GM12878 (cell line): ENCODE measurements at regions not wholly inside any gene's neighbourhood (a gene's known extent, or its start where the extent isn't known, plus 50 kb on each side); places are given as distances from the start of the nearest gene placed in this dataset.

ENCODE experiments used
- ATAC-seq: fragments of 200-7000 bp; cut with Tn5 transposase; 3 replicates; pipeline ENCODE4 v1.9.1; 2020; ENCODE audit warnings: mild to moderate bottlenecking, moderate library complexity
- BruUV-seq: library from RNA; stranded (reverse); fragments of 400-500 nt; replicated peaks from 2 replicates; lab custom pipeline; 2021; lab: Mats Ljungman, UMichigan
- CTCF ChIA-PET: fragments of 300-600 bp; sonication (Branson Sonifier 250); formaldehyde crosslinking; extraction: SDS; loops from one replicate; lab custom pipeline; 2021; ENCODE audit warnings: inconsistent platforms; lab: Yijun Ruan, JAX
- POLR2A ChIA-PET: fragments of 350-600 bp; formaldehyde crosslinking; extraction: SDS; loops from one replicate; lab custom pipeline; 2021; ENCODE audit warnings: inconsistent platforms; lab: Charles Lee
- RAD21 ChIA-PET: fragments of 300-600 bp; sonication (Branson Sonifier 250); formaldehyde crosslinking; loops from one replicate; lab custom pipeline; 2023; ENCODE audit warnings: antibody characterized with exemption; ENCODE audit not compliant: unreplicated experiment; lab: Charles Lee
- SMC1A ChIA-PET: fragments of 300-600 bp; sonication (Branson Sonifier 250); formaldehyde crosslinking; loops from one replicate; lab custom pipeline; 2023; ENCODE audit not compliant: unreplicated experiment, uncharacterized antibody; lab: Charles Lee
- DNase-seq: peaks from one replicate; pipeline ENCODE4 v3.0.0-alpha.2; 2011; ENCODE audit warnings: low read depth, low spot score
- FAIRE-seq: peaks from 3 replicates; lab custom pipeline; 2011; peaks lifted over from hg19 to GRCh38; lab: Jason Lieb, UNC
- H2AFZ ChIP-seq: 2 replicates; pipeline ENCODE4 v1.6.0; 2011; ENCODE audit warnings: low read depth, low read length, control low read depth; ENCODE audit not compliant: control insufficient read depth
- H3K27ac ChIP-seq: 2 replicates; pipeline ENCODE4 v1.5.1; 2011; ENCODE audit warnings: control low read depth; ENCODE audit not compliant: control insufficient read depth, insufficient read depth
- H3K27me3 ChIP-seq, 2 experiments: replicated peaks in 1 of 2; 2 replicates each; pipeline versions ENCODE4 v1.6.0 to v1.6.1; 2011; ENCODE audit warnings: low read length in 1 of 2; ENCODE audit not compliant: control insufficient read depth in 2 of 2, insufficient read depth in 2 of 2
- H3K36me3 ChIP-seq, 2 experiments: 2 replicates each; pipeline ENCODE4 v1.5.1; 2011; ENCODE audit warnings: low read length in 1 of 2; ENCODE audit not compliant: control insufficient read depth in 2 of 2, insufficient read depth in 2 of 2
- H3K4me1 ChIP-seq: 2 replicates; pipeline ENCODE4 v1.6.1; 2011; ENCODE audit warnings: mild to moderate bottlenecking, low read length, moderate library complexity, mixed read lengths; ENCODE audit not compliant: control insufficient read depth, insufficient read depth
- H3K4me2 ChIP-seq: 2 replicates; pipeline ENCODE4 v1.6.0; 2011; ENCODE audit warnings: control low read depth; ENCODE audit not compliant: control insufficient read depth, insufficient read depth
- H3K4me3 ChIP-seq: fragments of 200-600 bp; sonication (generic); 2 replicates; pipeline ENCODE4 v1.5.1; 2016
- H3K79me2 ChIP-seq: 2 replicates; pipeline ENCODE4 v1.6.0; 2011; ENCODE audit warnings: low read length; ENCODE audit not compliant: control insufficient read depth, insufficient read depth
- H3K9ac ChIP-seq: 2 replicates; pipeline ENCODE4 v1.8.0; 2011; ENCODE audit warnings: low read length, control low read depth, mixed read lengths; ENCODE audit not compliant: control insufficient read depth, insufficient read depth
- H3K9me3 ChIP-seq: replicated peaks from 3 replicates; pipeline ENCODE4 v1.5.1; 2011; ENCODE audit warnings: mild to moderate bottlenecking, low read length; ENCODE audit not compliant: control insufficient read depth, insufficient read depth
- H4K20me1 ChIP-seq: 2 replicates; pipeline ENCODE4 v1.6.0; 2011; ENCODE audit not compliant: control insufficient read depth, insufficient read depth
- CEBPZ ChIP-seq: fragments of 150-350 bp; IDR thresholded peaks from 2 replicates; pipeline ENCODE4 v1.6.1; 2016; ENCODE audit warnings: low read depth, low read length
- CHD2 ChIP-seq: IDR thresholded peaks from 2 replicates; pipeline ENCODE4 v1.6.1; 2011; ENCODE audit warnings: low read depth, low read length, improper control_type of control experiment, borderline replicate concordance
- KAT2A ChIP-seq: conservative IDR thresholded peaks from 2 replicates; pipeline ENCODE4 v1.6.1; 2011; ENCODE audit warnings: low read depth, low read length; ENCODE audit not compliant: control insufficient read depth
- NR2C1 ChIP-seq: fragments of 450-650 bp; IDR thresholded peaks from 2 replicates; pipeline ENCODE4 v1.6.1; 2017; ENCODE audit warnings: antibody characterized with exemption, mild to moderate bottlenecking, moderate library complexity
- STAT3 ChIP-seq: IDR thresholded peaks from 2 replicates; pipeline ENCODE4 v1.6.1; 2011; ENCODE audit warnings: low read depth, low read length, improper control_type of control experiment
- SUPT20H ChIP-seq: IDR thresholded peaks from 2 replicates; pipeline ENCODE4 v1.6.1; 2011; ENCODE audit warnings: low read depth, mild to moderate bottlenecking, low read length, moderate library complexity, borderline replicate concordance; ENCODE audit not compliant: control insufficient read depth
- TARDBP ChIP-seq: IDR thresholded peaks from 2 replicates; pipeline ENCODE4 v1.6.1; 2016; ENCODE audit warnings: borderline replicate concordance
- TCF3 ChIP-seq: IDR thresholded peaks from 2 replicates; pipeline ENCODE4 v1.6.1; 2012; ENCODE audit warnings: low read depth, mild to moderate bottlenecking, low read length, borderline replicate concordance; ENCODE audit not compliant: insufficient read depth
- WGBS: methylation state at CpG from one replicate; pipeline ENCODE4 v1.1.6; 2016; ENCODE audit warnings: low lambda C conversion rate; ENCODE audit not compliant: insufficient replicate concordance, insufficient coverage; ENCODE audit errors: missing lambda C conversion rate; 5-methylcytosine and 5-hydroxymethylcytosine counted together
- in situ Hi-C: fragments of 300-500 bp; cut with MboI; formaldehyde crosslinking; loops from 9 replicates; pipeline ENCODE4 v1.14.3; 2018; ENCODE audit warnings: mixed read lengths
- intact Hi-C: fragments of 100-400 bp; cut with micrococcal nuclease; formaldehyde crosslinking; loops from one replicate; pipeline ENCODE4 v1.14.2; 2022; ENCODE audit not compliant: unreplicated experiment
- TF ChIP-seq, protein P1 (sequence below): fragments of 450-650 bp; IDR thresholded peaks from 2 replicates; pipeline ENCODE4 v1.6.1; 2017; ENCODE audit warnings: mild to moderate bottlenecking, moderate library complexity
- TF ChIP-seq, protein P2 (sequence below): fragments of 450-650 bp; IDR thresholded peaks from 2 replicates; pipeline ENCODE4 v1.6.1; 2018; ENCODE audit warnings: mild to moderate bottlenecking, low read depth, moderate library complexity; ENCODE audit not compliant: partially characterized antibody

DNA sequence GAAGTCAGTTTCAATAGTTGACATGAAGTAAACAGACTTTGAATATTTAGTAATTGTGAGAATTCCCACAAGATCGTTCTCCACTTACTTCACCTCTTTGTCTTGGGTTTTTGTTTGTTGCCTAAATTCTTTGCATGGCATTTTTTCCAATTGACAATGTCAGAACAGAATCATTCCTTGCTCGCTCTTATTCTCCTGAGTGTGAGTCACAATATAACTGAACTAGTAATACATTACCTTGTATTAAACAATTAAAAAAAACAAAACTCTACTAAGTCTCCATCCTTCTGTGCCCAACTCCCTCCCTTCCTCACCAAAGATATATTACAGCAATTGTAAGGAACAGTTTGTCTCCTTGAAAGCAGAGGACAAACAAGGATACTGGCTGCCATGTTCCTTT lies 638.8 kb upstream of the NOVA1 start:
- WGBS, result 2% methylated on average over 2 of the region's 2 CpGs
- no peaks in the 10 kb centered on the region for H3K27me3 ChIP-seq
- POLR2A ChIA-PET, result no interaction called here
- in situ Hi-C loops, result no loop called here
- H3K4me3 ChIP-seq, result no peak overlapping the region
- intact Hi-C loops, result no loop called here
- SMC1A ChIA-PET, result no interaction called here
- no peak for FAIRE-seq
- H3K36me3 ChIP-seq, result no peaks in the 10 kb centered on the region
- H3K4me2 ChIP-seq, result no peak overlapping the region
- RAD21 ChIA-PET, result no interaction called here
- no peaks in the 10 kb centered on the region for H4K20me1 ChIP-seq
- H3K9me3 ChIP-seq, result no peaks in the 10 kb centered on the region
- CTCF ChIA-PET, result no interaction called here
- TF ChIP-seq KAT2A, result no peak
- TF ChIP-seq, protein P1, sequence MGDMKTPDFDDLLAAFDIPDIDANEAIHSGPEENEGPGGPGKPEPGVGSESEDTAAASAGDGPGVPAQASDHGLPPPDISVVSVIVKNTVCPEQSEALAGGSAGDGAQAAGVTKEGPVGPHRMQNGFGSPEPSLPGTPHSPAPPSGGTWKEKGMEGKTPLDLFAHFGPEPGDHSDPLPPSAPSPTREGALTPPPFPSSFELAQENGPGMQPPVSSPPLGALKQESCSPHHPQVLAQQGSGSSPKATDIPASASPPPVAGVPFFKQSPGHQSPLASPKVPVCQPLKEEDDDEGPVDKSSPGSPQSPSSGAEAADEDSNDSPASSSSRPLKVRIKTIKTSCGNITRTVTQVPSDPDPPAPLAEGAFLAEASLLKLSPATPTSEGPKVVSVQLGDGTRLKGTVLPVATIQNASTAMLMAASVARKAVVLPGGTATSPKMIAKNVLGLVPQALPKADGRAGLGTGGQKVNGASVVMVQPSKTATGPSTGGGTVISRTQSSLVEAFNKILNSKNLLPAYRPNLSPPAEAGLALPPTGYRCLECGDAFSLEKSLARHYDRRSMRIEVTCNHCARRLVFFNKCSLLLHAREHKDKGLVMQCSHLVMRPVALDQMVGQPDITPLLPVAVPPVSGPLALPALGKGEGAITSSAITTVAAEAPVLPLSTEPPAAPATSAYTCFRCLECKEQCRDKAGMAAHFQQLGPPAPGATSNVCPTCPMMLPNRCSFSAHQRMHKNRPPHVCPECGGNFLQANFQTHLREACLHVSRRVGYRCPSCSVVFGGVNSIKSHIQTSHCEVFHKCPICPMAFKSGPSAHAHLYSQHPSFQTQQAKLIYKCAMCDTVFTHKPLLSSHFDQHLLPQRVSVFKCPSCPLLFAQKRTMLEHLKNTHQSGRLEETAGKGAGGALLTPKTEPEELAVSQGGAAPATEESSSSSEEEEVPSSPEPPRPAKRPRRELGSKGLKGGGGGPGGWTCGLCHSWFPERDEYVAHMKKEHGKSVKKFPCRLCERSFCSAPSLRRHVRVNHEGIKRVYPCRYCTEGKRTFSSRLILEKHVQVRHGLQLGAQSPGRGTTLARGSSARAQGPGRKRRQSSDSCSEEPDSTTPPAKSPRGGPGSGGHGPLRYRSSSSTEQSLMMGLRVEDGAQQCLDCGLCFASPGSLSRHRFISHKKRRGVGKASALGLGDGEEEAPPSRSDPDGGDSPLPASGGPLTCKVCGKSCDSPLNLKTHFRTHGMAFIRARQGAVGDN, result no peak
- TF ChIP-seq, protein P2, sequence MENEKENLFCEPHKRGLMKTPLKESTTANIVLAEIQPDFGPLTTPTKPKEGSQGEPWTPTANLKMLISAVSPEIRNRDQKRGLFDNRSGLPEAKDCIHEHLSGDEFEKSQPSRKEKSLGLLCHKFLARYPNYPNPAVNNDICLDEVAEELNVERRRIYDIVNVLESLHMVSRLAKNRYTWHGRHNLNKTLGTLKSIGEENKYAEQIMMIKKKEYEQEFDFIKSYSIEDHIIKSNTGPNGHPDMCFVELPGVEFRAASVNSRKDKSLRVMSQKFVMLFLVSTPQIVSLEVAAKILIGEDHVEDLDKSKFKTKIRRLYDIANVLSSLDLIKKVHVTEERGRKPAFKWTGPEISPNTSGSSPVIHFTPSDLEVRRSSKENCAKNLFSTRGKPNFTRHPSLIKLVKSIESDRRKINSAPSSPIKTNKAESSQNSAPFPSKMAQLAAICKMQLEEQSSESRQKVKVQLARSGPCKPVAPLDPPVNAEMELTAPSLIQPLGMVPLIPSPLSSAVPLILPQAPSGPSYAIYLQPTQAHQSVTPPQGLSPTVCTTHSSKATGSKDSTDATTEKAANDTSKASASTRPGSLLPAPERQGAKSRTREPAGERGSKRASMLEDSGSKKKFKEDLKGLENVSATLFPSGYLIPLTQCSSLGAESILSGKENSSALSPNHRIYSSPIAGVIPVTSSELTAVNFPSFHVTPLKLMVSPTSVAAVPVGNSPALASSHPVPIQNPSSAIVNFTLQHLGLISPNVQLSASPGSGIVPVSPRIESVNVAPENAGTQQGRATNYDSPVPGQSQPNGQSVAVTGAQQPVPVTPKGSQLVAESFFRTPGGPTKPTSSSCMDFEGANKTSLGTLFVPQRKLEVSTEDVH, result no peak
- no peak for TF ChIP-seq CHD2
- TF ChIP-seq CEBPZ, result no peak
- TF ChIP-seq STAT3, result no peak
- no peak for TF ChIP-seq TARDBP
- no peak for TF ChIP-seq NR2C1
- no peak for TF ChIP-seq TCF3
- no peak for TF ChIP-seq SUPT20H
- no TSS peak for BruUV-seq
- ATAC-seq, result no peak
- H3K27ac ChIP-seq, result no peak overlapping the region
- no peaks in the 10 kb centered on the region for H3K4me1 ChIP-seq
- no peak overlapping the region for H3K9ac ChIP-seq
- H3K79me2 ChIP-seq, result no peaks in the 10 kb centered on the region
- DNase-seq, result no peak
- no peak overlapping the region for H2AFZ ChIP-seq
